HG03060 (cell line): ENCODE measurements at regions not wholly inside any gene's neighbourhood (a gene's known extent, or its start where the extent isn't known, plus 50 kb on each side); places are given as distances from the start of the nearest gene placed in this dataset.

Experiments
- ATAC-seq: cut with Tn5 transposase; IDR thresholded peaks from one replicate; pipeline ENCODE4 v1.9.1; 2021; ENCODE audit warnings: low read depth, moderate number of reproducible peaks; ENCODE audit not compliant: unreplicated experiment

DNA sequence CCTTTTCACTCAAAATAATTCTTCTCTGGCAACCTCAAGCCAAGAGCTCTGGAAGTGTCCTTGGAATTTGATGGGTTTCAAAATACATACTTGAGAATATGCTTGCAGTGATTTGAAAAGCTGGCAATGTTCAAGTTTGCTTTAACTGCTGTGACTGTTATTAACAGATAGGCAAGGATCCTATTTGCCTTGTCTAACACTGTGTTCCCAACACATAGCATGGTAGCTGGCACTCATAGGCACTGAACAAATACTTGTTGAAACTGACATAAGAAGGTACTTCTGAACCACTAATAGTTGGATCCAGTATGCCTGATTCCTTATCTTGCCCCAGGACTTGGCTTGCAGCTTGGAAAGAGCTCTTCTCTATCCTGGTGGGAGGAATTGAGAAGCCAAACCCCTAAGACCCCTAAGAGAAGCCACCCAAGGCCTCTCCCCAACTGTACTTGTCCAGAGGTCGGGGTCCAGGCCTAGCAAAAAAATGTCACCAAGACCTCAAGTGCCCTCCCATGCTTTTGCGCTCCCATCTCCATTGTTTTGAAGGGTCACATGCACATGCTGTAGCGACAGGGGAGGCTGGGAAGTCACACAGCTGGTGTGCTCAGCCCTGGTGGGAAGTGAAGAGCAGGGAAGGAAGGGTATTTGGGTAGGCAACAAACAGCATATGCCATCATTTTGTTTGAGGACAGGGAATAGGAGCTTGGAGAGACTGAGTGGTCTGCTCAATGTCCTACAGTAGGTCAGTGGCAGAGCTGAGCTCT is 118.4 kb upstream of the HAAO start:
- ATAC-seq = no peak

DNA sequence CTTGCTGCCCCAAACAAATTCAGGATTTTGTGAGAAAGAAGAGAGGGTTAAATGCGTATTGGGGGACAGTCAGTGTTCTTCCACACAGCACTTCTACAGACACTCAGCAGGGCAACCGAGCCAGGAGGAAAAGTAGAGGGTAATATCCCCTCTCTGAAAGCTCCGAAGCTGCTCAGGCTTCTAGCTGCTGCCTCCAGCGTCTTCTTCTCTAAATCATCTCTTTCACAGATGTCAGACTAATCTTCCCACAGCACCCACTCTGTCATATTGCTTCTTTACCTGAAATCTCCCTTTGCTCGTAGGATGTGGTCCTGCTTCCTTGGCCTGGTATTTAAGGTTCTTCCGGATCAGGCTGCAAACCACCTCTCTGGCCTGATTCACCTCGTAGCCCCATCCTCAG is 117.6 kb upstream of the HAAO start:
- no peak for ATAC-seq

DNA sequence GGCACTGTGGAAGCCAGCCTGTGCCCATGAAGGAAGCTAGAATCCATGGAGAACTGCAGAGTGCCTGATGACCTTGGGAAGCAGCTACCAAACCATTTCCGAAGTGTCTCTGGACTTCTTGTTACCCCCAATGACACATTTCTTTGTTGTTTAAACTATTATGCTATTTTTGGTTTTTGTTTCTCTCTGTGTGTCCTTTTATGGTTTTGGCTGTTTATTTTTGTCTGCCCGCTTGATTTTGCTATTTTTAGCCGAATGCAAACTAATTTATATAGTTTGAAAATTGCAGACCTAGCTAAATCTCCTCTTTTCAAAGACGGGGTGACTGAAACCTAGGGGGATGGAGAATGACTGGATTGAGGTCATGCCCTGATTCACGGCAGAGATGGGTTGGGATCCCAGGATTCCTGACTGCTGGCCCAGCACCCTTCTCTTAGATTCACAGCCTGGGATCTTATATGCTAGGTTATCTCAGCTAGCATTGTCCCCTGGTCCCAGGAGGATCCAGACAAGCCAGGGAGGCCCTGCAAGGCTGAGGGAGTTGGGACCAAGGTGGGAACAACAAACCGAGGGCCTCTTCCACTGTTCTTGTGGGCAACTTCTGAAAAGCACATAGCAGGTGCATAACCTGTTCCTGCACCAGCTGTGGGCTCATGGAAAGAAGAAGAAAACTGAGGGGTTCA is 116.3 kb upstream of the HAAO start:
- no peak for ATAC-seq

DNA sequence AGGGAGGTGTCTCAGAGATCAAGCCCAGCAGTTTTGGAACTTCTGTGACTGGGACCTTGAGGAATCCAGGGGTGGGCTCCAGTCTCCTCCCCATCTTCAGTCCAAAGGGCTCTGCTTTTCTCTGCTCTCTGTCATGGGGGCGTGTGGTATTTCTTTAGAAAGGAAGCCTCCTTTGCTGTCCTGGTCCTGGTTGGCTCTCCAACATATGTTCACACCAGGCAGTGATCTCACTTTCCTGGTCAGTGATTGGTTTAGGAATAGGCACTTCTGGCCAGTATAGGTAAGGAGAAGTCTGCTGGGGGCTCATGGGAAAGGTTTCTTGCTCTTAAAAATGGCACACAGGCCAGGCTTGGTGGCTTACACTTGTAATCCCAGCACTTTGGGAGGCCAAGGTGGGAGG is 115.5 kb upstream of the HAAO start:
- no peak for ATAC-seq

DNA sequence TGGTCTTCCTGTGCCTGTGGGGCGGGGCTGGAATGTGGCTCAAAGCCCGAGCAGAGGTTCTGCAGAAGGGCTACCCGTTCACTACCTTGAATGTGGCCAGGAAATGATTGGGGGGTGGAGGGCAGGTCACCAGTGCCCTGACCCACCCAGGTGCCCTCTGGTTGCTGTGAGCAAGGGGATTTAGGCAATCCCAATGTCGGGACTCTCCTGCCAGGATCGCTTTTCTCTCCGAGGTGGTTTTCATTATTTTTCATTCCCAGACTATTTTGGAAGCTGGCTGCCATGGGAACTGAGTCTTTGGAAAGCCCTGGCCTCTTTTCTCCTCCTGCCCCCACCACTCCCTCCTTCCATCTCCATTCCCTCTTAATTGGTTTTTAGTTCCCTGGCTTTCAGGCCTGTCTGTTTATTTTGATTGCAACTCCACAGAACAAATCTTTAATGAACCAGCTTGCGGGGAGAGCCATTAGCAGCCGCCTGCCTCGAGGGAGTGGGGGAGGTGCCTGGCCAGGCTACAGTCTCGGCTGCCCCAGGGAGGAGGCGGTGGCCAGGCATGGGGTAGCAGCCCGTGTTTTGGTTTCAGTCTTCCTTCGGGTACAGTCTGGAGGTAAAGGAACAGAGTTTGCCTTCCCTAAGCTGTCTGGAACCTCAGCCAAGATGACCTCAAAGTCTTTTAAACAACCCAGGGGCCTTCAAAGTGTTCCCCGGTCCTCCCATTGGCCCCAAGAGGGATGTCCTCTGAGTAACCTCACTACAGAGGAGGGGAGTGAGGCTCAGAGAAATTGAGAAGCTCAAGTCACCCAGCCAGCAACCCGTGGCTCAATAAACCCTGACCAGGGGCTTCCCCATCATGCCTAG is 114.4 kb upstream of the HAAO start:
- ATAC-seq = no peak

DNA sequence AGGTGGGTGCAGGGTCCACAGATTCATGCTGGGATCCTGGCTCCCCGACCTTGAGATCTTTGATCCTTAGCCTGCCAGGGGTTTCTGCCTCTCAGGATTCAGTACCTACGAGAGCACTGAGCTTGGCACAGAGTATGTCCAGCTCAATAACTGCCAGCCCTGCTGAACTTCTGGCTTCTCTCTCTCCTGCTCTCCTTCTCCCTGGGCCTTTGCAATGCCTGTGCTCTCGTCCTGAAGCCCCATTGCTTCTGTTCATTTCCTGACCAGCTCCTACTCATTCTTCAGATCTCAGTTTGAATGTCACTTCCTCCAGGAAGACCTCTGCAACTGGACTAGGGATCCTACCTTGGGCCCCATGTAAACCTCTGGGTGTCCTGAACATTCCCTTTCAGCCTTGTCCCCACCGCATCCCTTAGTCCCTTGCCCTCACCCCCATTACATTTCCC is 113.8 kb upstream of the HAAO start:
- ATAC-seq = no peak

DNA sequence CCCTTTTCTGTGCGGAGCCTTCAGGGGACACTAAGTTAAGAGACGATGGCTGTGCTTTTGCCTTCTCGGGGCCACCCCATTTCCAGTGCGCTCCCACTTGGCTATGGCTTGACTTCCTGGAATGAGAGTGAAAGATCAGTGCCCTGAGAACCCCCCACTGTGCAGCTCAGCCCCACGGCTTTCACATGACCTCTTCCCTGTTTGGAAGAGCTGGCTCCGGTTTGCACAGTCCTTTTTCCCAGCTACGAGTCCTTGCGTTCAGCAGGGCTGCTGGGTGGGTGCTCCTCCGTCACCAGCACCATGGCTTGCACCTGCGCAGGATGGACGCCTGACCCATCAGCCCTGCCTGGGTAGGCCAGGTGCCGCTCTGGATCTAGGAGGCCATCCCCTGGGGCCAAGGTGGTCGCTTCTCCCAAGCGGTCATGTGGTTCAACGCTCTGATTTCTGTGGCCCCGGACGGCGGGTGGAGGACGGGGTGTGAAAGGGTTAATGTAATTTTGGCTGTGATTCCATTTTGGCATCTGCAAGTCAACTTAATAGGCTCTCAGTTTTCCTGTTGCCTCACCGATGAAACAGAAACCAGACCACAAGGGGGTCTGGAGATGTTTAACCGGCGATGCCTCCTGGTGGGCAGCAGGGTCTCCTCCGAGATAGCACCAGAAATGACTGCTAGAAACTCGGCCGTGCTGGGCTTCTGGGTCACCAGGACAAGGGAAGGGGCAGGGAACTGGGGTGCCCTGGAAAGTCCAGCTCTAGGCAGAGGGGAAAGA is 113.1 kb upstream of the HAAO start:
- ATAC-seq = no peak

DNA sequence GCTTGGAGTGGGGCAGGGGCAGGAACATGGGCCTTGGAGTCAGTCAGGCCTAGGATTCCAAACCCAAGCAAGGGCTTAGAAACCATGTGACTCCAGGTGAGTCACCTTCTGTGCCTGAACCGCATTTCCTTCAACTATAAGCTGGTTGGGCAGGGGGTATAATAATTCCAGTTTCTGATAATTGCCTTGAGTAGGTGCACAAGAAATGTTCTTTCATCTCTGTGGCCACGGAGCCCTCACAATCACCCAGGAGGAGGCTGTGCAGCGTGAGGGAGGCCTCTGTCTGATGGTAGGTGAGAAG is 112.1 kb upstream of the HAAO start:
- ATAC-seq = no peak

DNA sequence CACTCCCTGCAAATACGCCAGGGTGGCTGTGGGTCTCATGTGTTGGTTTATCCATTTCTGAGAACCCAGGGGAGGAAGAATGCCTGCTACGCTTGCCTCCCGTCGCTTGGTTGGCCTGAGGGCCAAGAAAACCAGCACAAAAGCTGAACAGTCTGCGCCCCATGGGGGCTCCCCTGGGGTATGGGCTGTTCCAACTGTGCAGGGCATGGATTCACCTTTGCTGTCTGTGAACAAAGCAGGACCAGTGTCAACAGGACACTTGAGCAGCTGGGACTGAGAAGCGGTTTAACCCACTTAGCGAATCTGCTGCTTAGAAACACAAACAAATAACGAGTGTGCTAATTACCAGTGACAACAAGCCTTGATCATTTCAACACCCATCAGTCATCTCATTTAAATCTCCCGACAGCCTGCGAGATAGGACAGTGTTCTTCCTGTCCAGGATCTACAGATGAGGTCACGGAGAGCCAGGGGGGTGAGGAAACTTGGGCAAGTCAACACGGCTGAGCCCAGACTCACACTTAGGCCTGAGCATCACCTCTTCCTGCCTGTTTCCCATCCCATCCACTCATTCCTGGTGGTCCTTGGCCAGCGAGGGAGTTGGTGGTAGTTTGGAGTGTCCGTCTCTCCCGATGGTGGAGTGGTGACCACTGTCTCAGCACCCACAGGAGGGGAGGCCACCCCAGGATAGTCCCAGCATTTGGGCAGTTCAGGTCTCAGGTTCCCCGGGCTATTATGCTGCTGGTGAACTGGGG is 111.6 kb upstream of the HAAO start:
- ATAC-seq = no peak

DNA sequence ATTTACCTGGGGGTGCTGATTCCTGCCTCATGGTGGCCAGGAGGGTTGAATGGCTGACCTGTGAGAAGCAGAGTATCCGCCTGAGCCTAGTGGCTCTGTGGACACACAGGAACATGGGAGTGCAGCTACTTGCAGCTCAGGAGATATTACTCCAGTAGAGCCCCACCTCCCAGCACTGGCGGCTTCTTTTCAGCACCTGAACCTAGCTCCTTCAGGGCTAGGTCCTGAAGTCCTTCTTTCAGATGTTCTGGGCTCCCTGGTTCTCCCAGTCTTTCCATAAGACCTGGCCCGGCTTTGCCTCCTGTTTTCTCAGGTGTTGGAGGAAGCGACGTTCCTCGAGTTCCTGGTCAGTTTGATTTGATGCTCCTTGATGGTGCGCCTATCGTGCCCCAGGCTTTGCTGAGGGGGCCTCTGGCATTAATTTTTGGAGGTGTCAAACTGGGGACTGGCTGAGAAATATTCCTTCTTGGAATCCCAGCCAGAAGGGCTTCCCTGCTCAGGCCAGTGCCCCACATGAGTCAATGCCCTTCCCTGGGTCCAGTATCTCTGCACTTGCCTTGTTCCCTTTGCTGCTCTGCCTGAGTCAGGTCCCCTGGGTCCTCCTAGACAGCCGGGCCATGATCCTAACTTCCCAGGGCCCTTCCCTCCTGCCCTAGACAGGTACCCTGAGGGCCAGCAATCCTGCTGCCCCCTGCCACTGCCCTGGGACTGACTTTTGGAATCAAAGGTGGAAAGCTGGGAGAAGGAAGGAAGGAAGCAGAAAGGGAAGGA is 110.7 kb upstream of the HAAO start:
- no peak for ATAC-seq

DNA sequence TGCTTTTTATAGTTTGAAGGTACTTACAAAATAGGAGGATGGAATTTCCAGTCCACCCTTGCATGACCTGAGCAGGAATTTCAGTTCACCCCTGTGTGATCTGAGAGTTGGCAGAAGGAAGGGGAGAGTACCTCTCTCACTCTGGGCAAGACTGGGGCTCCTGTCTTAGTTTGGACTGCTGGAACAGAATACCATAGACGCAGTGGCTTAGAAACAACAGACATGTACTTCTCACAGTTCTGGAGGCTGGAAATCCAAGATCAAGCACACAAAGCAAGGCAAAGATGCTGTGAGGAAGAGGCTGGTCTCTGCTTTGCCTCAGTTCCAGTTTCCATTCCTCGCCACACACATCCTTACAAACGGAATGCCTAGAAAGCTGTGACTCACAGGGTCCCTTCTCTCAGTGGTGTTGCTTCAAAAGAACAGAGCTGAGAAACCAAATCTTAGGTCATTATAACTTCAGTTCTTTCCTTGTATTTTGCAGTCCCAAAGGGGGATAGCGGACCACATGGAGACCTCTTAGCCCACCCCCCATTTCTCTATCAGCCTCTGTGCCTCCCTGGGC is 108.8 kb upstream of the HAAO start:
- ATAC-seq = no peak

DNA sequence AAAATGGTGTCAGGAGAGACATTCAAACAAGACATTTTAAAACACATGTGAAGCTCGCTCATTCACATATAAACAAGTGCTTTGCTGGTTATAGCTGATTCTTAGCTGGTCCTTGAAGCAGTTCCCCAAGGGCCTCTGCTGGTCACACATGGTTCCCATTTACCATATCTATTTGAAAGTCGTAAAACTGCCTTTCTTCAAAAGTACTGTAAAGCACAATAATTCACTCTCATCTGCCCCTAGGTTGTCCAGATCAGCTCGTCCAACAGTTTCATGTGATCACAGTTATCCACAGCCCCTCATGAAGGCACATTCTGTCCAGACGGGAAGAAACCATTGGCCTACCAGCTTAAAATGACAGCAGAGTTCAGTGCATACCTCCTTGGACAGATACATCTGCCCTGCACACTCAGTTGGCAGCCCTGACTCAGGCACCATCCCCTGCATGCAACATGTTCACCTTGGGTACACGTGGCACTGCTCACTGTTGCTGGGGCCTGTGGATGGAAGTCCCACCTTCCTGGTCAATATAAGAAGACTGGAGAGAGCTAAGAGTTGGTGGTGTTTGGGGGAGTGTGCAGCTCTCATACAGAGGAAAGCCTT is 108.0 kb upstream of the HAAO start:
- no peak for ATAC-seq

DNA sequence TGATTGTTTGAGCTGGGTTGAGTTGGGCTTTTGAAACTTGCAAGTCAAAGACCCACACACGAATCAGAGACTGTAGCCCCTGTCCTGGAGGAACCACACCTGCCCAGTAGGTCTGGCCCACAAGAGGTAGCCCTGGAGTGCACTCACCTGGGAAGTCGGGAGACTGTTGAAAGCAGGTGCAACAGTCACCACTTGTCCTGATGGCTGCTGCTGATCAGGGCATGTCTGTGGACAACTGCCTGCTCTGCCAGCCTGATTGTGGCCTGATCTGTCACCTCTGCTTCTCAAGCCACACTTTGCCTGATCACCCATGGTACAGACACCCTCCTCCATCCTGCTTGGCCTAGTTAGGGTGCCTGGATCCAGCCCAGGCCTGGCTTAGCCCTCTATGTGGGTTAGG is 105.0 kb upstream of the HAAO start:
- ATAC-seq = no peak

DNA sequence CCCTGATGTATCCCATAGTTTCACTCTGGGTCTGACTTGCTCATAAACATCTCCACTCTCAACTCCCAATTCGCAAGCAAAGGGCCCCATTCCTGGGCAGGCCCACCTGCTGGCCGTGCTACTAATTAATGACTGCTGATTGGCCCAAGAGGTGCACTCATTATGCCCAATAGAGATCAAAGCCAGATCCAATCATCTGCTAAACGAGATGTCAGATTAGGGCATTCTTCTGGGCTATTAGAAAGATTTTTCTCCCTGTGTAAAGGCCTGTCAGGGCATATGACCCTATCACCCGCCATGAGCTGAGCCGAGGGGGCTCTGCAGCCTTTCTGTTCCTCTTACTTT is 103.4 kb upstream of the HAAO start:
- ATAC-seq = no peak

DNA sequence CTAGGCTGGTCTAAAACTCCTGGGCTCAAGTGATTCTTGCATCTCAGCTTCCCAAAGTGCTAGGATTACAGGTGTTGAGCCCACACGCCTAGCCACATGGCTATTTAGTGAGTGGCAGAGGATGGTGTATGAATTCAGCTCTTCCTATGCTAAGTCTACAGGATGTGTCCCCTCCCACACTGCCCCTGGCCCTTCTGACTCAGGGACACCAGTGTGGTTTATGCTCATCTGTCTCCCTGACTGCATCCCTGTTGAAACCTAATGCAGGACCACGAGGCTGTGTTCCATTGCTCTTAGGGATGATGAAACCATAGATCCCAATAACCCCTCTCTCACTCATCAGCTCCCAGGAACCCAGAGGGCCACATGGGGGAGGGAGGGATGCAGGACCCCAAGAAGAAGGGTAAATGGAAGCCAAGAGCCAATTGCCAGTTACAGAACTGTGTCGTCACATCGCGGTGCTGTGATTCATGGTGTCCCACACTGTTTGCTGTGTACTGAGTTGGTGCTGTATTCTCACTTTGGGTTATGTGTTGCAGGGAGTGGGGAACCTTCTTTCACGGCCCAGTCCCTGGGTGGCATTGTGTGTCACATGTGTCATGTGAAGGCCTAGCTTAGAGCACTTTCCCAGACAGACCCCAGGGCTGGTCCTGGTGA is 102.9 kb upstream of the HAAO start:
- ATAC-seq = no peak

DNA sequence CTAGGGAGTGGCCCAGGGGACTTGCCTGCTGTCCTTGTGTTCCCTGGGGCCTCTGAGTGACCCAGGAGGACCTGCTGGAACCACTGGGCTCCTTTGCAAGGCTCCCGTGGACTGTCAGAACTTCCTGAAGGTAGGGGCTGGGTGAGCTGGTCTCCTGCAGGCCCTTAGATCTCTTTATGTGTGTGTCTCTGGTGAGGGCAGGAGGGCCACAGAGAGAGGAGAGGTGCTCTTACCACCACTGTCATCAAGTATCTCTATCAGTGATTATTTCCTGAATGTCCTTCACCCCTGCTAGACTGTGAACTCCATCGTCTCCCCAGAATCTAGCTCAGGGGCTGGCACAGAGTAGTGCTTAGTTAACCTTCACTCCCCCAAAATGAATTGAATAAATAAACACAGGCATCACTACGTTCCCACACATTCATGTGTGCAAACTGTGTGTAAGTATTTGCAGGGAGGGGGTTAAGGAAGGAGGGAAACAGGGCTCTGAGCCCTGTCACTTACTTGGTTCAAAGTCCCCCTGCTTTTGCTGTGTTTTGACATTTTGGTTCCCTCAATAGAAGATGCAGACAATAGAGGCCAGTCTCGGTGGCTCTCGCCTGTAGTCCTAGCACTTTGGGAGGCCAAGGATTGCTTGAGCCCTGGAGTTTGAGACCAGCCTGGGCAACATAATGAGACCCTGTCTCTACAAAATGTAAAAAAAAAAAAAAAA is 100.8 kb upstream of the HAAO start:
- no peak for ATAC-seq

DNA sequence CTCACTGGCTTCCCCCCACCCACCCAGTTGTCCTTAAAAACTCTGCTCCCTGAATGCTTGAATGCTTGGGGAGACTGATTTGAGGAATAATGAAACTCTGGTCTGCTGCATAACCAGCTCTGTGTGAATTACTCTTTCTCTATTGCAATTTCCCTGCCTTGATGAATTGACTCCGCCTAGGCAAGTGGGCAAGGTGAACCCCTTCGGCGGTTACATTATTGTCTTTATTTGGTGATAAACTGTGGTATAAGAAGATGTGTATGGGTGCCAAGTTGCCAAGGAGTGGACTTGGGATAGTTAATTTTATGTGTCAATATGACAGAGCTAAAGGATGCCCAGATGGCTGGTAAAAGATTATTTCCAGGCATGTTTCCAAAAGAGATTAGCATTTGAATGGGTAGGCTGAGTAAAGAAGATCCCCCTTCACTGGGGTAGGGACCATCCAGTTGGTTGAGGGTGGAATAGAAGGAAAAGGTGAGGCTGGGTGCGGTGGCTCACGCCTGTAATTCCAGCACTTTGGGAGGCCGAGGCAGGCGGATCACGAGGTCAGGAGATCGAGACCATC is 98.5 kb upstream of the HAAO start:
- no peak for ATAC-seq
